ENCODE measurements at regions not wholly inside any gene's neighbourhood (a gene's known extent, or its start where the extent isn't known, plus 50 kb on each side); places are given as distances from the start of the nearest gene placed in this dataset.

DNA sequence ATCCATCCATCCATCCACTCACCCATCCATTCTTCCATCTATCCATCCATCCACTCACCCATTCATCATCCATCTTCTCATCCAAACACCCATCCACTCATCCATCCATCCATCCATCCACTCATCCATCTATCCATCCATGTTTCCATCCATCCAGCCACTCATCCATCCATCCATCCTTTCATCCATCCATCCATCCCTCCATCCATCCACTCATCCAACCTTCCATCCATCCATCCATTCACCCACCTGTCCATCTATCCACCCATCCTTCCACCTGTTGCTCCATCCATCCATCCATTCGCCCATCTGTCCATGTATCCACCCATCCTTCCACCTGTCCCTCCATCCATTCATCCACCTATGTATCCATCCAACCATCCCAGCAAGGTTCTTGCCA, 378.4 kb upstream of the PFKP start:
- no peak overlapping the region for H3K9ac ChIP-seq (ENCODE audit: low read length)
- no peak overlapping the region for H3K23ac ChIP-seq (ENCODE audit: low read length in 2 of 2)
- H3K4me2 ChIP-seq (ENCODE audit: low read length, poor library complexity, severe bottlenecking) = no peak overlapping the region
- no peak overlapping the region for H3K14ac ChIP-seq (ENCODE audit: low read length in 2 of 2)
- H4K91ac ChIP-seq (ENCODE audit: low read length) = no peak overlapping the region
- peaks cover 9% of the 10 kb centered on the region for H3K9me3 ChIP-seq (ENCODE audit: control insufficient read depth, low read length)
- H2BK120ac ChIP-seq (ENCODE audit: low read depth, low read length) = no peak overlapping the region
- H3K27me3 ChIP-seq (ENCODE audit: control insufficient read depth in 1 of 2, insufficient read depth in 1 of 2, low read length in 2 of 2) = no peaks in the 10 kb centered on the region
- 23% methylated on average over 1 of the region's 1 CpG for WGBS
- no peaks in the 10 kb centered on the region for H3K36me3 ChIP-seq (ENCODE audit: control insufficient read depth in 1 of 2, insufficient read depth in 2 of 2, low read depth in 1 of 2, low read length in 2 of 2)
- H2BK12ac ChIP-seq (ENCODE audit: low read length in 2 of 2) = no peak overlapping the region
- no peak overlapping the region for H4K8ac ChIP-seq (ENCODE audit: low read length)
- H3K4me1 ChIP-seq (ENCODE audit: control insufficient read depth, insufficient read depth, low read depth, low read length) = no peaks in the 10 kb centered on the region
- H3K18ac ChIP-seq (ENCODE audit: low read depth in 1 of 2, low read length in 2 of 2) = no peak overlapping the region
- H2BK15ac ChIP-seq (ENCODE audit: low read depth, poor library complexity, severe bottlenecking) = no peak overlapping the region
- H3K4ac ChIP-seq (ENCODE audit: low read depth in 1 of 2, low read length in 2 of 2) = no peak overlapping the region
- H2AFZ ChIP-seq (ENCODE audit: low read depth, low read length) = no peak overlapping the region
- no peaks in the 10 kb centered on the region for H3K79me1 ChIP-seq (replicated peaks; ENCODE audit: low read length, poor library complexity, severe bottlenecking)
- no peak for DNase-seq
- no peak overlapping the region for H2AK5ac ChIP-seq (ENCODE audit: low read length, severe bottlenecking)
- H3K27ac ChIP-seq (ENCODE audit: low read length, poor library complexity, severe bottlenecking) = no peak overlapping the region
- no peak overlapping the region for H2BK5ac ChIP-seq (ENCODE audit: low read depth, low read length, poor library complexity, severe bottlenecking)
- H3K4me3 ChIP-seq (ENCODE audit: insufficient read depth in 1 of 2, low read depth in 1 of 2, low read length in 2 of 2) = no peak overlapping the region

DNA sequence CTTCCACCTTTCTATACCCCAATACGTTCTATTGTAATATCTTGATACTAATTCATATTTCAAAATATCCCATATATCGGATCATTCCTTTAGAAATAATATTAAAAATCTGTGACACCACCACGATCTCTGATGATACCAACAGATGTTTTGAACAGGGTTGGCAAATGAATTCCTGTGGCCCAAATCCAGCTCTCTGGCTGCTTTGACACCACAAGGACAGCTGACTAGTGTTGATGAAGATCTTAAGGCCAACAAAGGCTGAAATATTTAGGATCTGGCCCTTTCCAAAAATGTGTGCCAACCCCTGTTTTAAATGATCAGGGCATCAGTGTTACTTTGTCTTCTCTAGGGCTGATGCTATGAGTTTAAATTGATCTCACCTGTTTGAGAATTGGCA, 380.7 kb upstream of the PFKP start:
- Histone ChIP-seq H3K23ac (ENCODE audit: low read length in 2 of 2) (no peak overlapping the region), H4K8ac (ENCODE audit: low read length) (no peak overlapping the region), H3K14ac (ENCODE audit: low read length in 2 of 2) (no peak overlapping the region), H2AFZ (ENCODE audit: low read depth, low read length) (no peak overlapping the region), H3K4me2 (ENCODE audit: low read length, poor library complexity, severe bottlenecking) (no peak overlapping the region), H3K18ac (ENCODE audit: low read depth in 1 of 2, low read length in 2 of 2) (no peak overlapping the region), H3K4me3 (ENCODE audit: insufficient read depth in 1 of 2, low read depth in 1 of 2, low read length in 2 of 2) (no peak overlapping the region), H2BK5ac (ENCODE audit: low read depth, low read length, poor library complexity, severe bottlenecking) (no peak overlapping the region), H3K9me3 (ENCODE audit: control insufficient read depth, low read length) (peaks cover 3% of the 10 kb centered on the region), H3K36me3 (ENCODE audit: control insufficient read depth in 1 of 2, insufficient read depth in 2 of 2, low read depth in 1 of 2, low read length in 2 of 2) (no peaks in the 10 kb centered on the region), H3K4me1 (ENCODE audit: control insufficient read depth, insufficient read depth, low read depth, low read length) (no peaks in the 10 kb centered on the region), H3K4ac (ENCODE audit: low read depth in 1 of 2, low read length in 2 of 2) (no peak overlapping the region), H2BK12ac (ENCODE audit: low read length in 2 of 2) (no peak overlapping the region), H2BK15ac (ENCODE audit: low read depth, poor library complexity, severe bottlenecking) (no peak overlapping the region), H3K79me1 (replicated peaks; ENCODE audit: low read length, poor library complexity, severe bottlenecking) (no peaks in the 10 kb centered on the region), H3K9ac (ENCODE audit: low read length) (no peak overlapping the region), H2AK5ac (ENCODE audit: low read length, severe bottlenecking) (no peak overlapping the region), H3K27ac (ENCODE audit: low read length, poor library complexity, severe bottlenecking) (no peak overlapping the region), H3K27me3 (ENCODE audit: control insufficient read depth in 1 of 2, insufficient read depth in 1 of 2, low read length in 2 of 2) (no peaks in the 10 kb centered on the region), H4K91ac (ENCODE audit: low read length) (no peak overlapping the region), H2BK120ac (ENCODE audit: low read depth, low read length) (no peak overlapping the region)
- no peak for DNase-seq
- 89% methylated on average over 3 of the region's 3 CpGs for WGBS

DNA sequence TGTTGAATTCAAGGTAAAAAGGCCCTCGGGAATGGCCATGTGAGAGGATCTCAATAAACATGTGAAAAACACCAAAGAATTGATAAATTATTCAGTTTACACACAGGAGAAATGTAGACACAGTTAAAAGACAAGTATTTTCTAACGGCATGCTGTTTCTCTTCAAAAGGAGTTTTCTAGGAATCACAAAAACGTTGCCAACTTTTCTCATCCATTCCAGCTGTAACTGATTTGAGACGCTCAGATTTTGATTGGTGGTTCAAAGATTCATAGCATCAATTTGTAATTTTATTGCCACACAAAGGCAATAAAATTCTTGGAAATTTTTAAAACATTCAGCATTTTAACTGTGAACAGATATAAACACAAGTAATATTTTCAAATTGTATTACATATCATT, 384.9 kb upstream of the PFKP start:
- no peak overlapping the region for H3K27ac ChIP-seq (ENCODE audit: low read length, poor library complexity, severe bottlenecking)
- H2AK5ac ChIP-seq (ENCODE audit: low read length, severe bottlenecking) = no peak overlapping the region
- 86% methylated on average over 1 of the region's 4 CpGs for WGBS
- H3K4me3 ChIP-seq (ENCODE audit: insufficient read depth in 1 of 2, low read depth in 1 of 2, low read length in 2 of 2) = no peak overlapping the region
- H3K4me2 ChIP-seq (ENCODE audit: low read length, poor library complexity, severe bottlenecking) = no peak overlapping the region
- no peak overlapping the region for H2BK12ac ChIP-seq (ENCODE audit: low read length in 2 of 2)
- no peaks in the 10 kb centered on the region for H3K27me3 ChIP-seq (ENCODE audit: control insufficient read depth in 1 of 2, insufficient read depth in 1 of 2, low read length in 2 of 2)
- H4K91ac ChIP-seq (ENCODE audit: low read length) = no peak overlapping the region
- no peaks in the 10 kb centered on the region for H3K9me3 ChIP-seq (ENCODE audit: control insufficient read depth, low read length)
- H3K4me1 ChIP-seq (ENCODE audit: control insufficient read depth, insufficient read depth, low read depth, low read length) = no peaks in the 10 kb centered on the region
- no peak overlapping the region for H3K14ac ChIP-seq (ENCODE audit: low read length in 2 of 2)
- H3K36me3 ChIP-seq (ENCODE audit: control insufficient read depth in 1 of 2, insufficient read depth in 2 of 2, low read depth in 1 of 2, low read length in 2 of 2) = no peaks in the 10 kb centered on the region
- DNase-seq = no peak
- no peak overlapping the region for H3K23ac ChIP-seq (ENCODE audit: low read length in 2 of 2)
- H4K8ac ChIP-seq (ENCODE audit: low read length) = no peak overlapping the region
- no peak overlapping the region for H2AFZ ChIP-seq (ENCODE audit: low read depth, low read length)
- no peak overlapping the region for H2BK5ac ChIP-seq (ENCODE audit: low read depth, low read length, poor library complexity, severe bottlenecking)
- no peak overlapping the region for H3K4ac ChIP-seq (ENCODE audit: low read depth in 1 of 2, low read length in 2 of 2)
- no peak overlapping the region for H2BK15ac ChIP-seq (ENCODE audit: low read depth, poor library complexity, severe bottlenecking)
- no peak overlapping the region for H3K9ac ChIP-seq (ENCODE audit: low read length)
- no peak overlapping the region for H2BK120ac ChIP-seq (ENCODE audit: low read depth, low read length)
- no peak overlapping the region for H3K18ac ChIP-seq (ENCODE audit: low read depth in 1 of 2, low read length in 2 of 2)
- no peaks in the 10 kb centered on the region for H3K79me1 ChIP-seq (replicated peaks; ENCODE audit: low read length, poor library complexity, severe bottlenecking)

DNA sequence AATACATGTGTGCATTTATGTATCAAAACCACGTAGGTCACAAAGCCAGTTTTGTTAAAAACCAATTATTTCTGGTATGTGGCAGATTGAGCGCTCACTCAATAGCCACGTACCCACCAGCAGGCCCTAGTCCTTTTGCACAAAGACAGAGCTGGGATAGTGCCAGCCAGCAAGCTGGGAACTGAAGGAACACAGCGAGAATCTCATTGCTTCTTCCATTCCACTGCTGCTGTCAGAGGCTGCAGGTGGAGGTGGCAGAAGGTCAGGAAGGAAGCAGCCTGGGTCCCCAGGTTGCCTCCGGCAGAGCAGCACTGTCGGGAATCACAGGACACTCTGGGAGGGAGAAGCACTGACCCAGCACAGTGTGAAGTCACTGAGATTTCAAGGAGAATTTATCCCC, 385.5 kb upstream of the PFKP start:
- H3K9me3 ChIP-seq (ENCODE audit: control insufficient read depth, low read length) = no peaks in the 10 kb centered on the region
- H2BK5ac ChIP-seq (ENCODE audit: low read depth, low read length, poor library complexity, severe bottlenecking) = no peak overlapping the region
- no peak overlapping the region for H3K27ac ChIP-seq (ENCODE audit: low read length, poor library complexity, severe bottlenecking)
- no peak overlapping the region for H2AK5ac ChIP-seq (ENCODE audit: low read length, severe bottlenecking)
- no peak overlapping the region for H3K23ac ChIP-seq (ENCODE audit: low read length in 2 of 2)
- H2AFZ ChIP-seq (ENCODE audit: low read depth, low read length) = no peak overlapping the region
- H3K79me1 ChIP-seq (replicated peaks; ENCODE audit: low read length, poor library complexity, severe bottlenecking) = no peaks in the 10 kb centered on the region
- WGBS = 98% methylated on average over 4 of the region's 6 CpGs
- H3K4ac ChIP-seq (ENCODE audit: low read depth in 1 of 2, low read length in 2 of 2) = no peak overlapping the region
- no peak overlapping the region for H4K8ac ChIP-seq (ENCODE audit: low read length)
- no peak for DNase-seq
- H3K36me3 ChIP-seq (ENCODE audit: control insufficient read depth in 1 of 2, insufficient read depth in 2 of 2, low read depth in 1 of 2, low read length in 2 of 2) = no peaks in the 10 kb centered on the region
- no peak overlapping the region for H2BK12ac ChIP-seq (ENCODE audit: low read length in 2 of 2)
- no peak overlapping the region for H3K14ac ChIP-seq (ENCODE audit: low read length in 2 of 2)
- no peaks in the 10 kb centered on the region for H3K27me3 ChIP-seq (ENCODE audit: control insufficient read depth in 1 of 2, insufficient read depth in 1 of 2, low read length in 2 of 2)
- no peak overlapping the region for H2BK120ac ChIP-seq (ENCODE audit: low read depth, low read length)
- H3K9ac ChIP-seq (ENCODE audit: low read length) = no peak overlapping the region
- no peak overlapping the region for H3K4me2 ChIP-seq (ENCODE audit: low read length, poor library complexity, severe bottlenecking)
- no peak overlapping the region for H3K4me3 ChIP-seq (ENCODE audit: insufficient read depth in 1 of 2, low read depth in 1 of 2, low read length in 2 of 2)
- no peak overlapping the region for H2BK15ac ChIP-seq (ENCODE audit: low read depth, poor library complexity, severe bottlenecking)
- no peak overlapping the region for H3K18ac ChIP-seq (ENCODE audit: low read depth in 1 of 2, low read length in 2 of 2)
- H3K4me1 ChIP-seq (ENCODE audit: control insufficient read depth, insufficient read depth, low read depth, low read length) = no peaks in the 10 kb centered on the region
- peak overlapping the region; percentile 40 for H4K91ac ChIP-seq (ENCODE audit: low read length)

Data from mesenchymal stem cell (in vitro differentiated cells and primary cell).